Fibroblast of villous mesenchyme (primary cell): ENCODE measurements at regions not wholly inside any gene's neighbourhood (a gene's known extent, or its start where the extent isn't known, plus 50 kb on each side); places are given as distances from the start of the nearest gene placed in this dataset.
"Not testable (repeated sequence)": the region's sequence is repeated elsewhere in the genome, so short reads cannot be mapped to it uniquely, and the experiment has no call there.

Experiments used
- DNase-seq: peaks from one replicate; pipeline ENCODE4 v3.0.0-alpha.2; 2010; ENCODE audit warnings: low read depth
- H3K4me3 ChIP-seq: 2 replicates; pipeline ENCODE4 v1.5.1; 2011; ENCODE audit warnings: low read depth, mild to moderate bottlenecking, low read length
- CTCF ChIP-seq: IDR thresholded peaks from 2 replicates; pipeline ENCODE4 v1.5.1; 2012; ENCODE audit warnings: low read depth, mild to moderate bottlenecking, low read length; ENCODE audit not compliant: insufficient read depth

- DNase-seq, result peak; percentile 79
- no peak for TF ChIP-seq CTCF
- H3K4me3 ChIP-seq, result no peak overlapping the region
Measured at GRCh38 chr10:4240608-4241197, 455.7 kb upstream of the KLF6 start.

GRCh38 chr10:4239186-4239585 lies 454.2 kb upstream of the KLF6 start:
- no peak for TF ChIP-seq CTCF
- no peak overlapping the region for H3K4me3 ChIP-seq
- DNase-seq, result no peak

DNA sequence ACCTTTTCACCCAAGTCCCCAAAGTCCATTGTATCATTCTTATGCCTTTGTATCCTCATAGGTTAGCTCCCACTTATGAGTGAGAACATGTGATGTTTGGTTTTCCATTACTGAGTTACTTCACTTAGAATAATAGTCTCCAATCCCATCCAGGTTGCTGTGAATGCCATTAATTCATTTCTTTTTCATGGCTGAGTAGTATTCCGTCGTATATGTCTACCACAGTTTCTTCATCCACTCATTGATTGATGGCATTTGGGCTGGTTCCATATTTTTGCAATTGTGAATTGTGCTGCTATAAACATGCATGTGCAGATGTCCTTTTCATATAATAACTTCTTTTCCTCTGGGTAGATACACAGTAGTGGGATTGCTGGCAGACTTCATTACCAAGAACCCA lies 451.9 kb upstream of the KLF6 start:
- not testable (repeated sequence) for DNase-seq, H3K4me3 ChIP-seq

DNA sequence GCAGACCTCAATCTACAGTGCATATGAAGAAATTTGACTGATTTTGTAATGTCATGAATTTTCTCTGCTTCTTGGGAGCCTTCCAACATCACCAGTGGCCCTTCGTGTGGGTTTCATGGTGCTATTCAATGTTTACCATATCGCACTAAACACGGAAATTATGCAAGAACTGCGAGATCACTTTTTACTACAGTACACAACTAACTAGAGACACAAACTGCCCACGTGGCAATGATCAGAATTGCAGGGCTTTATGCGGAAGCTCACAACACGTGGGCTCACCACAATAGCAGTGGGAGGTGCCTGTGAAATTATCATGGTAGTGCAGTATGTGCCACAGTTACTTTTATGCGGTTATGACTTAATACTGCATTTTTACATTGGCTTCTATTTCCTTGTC lies 449.7 kb upstream of the KLF6 start:
- H3K4me3 ChIP-seq, result no peak overlapping the region
- TF ChIP-seq CTCF, result no peak
- DNase-seq, result peak; percentile 87

- H3K4me3 ChIP-seq, result no peak overlapping the region
- TF ChIP-seq CTCF, result no peak
- DNase-seq, result no peak
Measured at GRCh38 chr10:4231439-4231838, 446.4 kb upstream of the KLF6 start.

DNA sequence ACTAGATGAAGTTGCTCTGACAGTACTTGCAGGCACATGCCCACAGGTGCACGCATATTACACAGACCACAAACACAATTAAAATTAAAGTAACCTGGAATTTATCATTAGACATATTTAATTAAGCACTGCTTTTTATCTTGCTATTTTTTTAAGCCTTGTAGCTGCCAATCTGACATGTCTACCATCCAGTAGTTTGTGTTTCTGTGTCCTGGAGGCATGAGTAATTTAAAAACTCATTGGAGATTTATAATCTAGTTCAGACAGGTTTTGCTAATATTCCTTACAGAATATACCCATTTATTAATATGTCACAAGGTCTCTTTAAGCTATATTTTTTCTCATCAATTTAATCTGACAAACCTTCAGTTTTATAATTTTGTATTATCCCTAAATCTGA lies 445.0 kb upstream of the KLF6 start:
- no peak for DNase-seq
- H3K4me3 ChIP-seq, result no peak overlapping the region
- no peak for TF ChIP-seq CTCF

- no peak for DNase-seq
- no peak overlapping the region for H3K4me3 ChIP-seq
- no peak for TF ChIP-seq CTCF
Measured at GRCh38 chr10:4229106-4229505, 444.1 kb upstream of the KLF6 start.
